HepG2 (cell line): ENCODE measurements at regions not wholly inside any gene's neighbourhood (a gene's known extent, or its start where the extent isn't known, plus 50 kb on each side); places are given as distances from the start of the nearest gene placed in this dataset.

Experiments used
- MBNL3 ChIP-seq: fragments of 250-450 bp; sonication (Bioruptor Pico); conservative IDR thresholded peaks from 2 replicates; pipeline ENCODE4 v1.8.0; 2022; ENCODE audit warnings: mild to moderate bottlenecking, inconsistent platforms
- SRSF1 ChIP-seq: fragments of 200-400 bp; formaldehyde crosslinking; optimal IDR thresholded peaks from 2 replicates; pipeline ENCODE3; 2017; ENCODE audit warnings: mild to moderate bottlenecking, low read depth, low read length, moderate library complexity
- TRIM24 ChIP-seq: sonication (generic); formaldehyde crosslinking; IDR thresholded peaks from 2 replicates; pipeline ENCODE4 v1.8.0; 2022; ENCODE audit warnings: mild to moderate bottlenecking, missing genetic modification reagents
- ZNF12 ChIP-seq: sonication (generic); formaldehyde crosslinking; IDR thresholded peaks from 2 replicates; pipeline ENCODE4 v1.5.0; 2020; ENCODE audit warnings: missing genetic modification reagents
- ZNF230 ChIP-seq: sonication (generic); formaldehyde crosslinking; IDR thresholded peaks from 2 replicates; pipeline ENCODE4 v1.4.0; 2020; ENCODE audit warnings: mild to moderate bottlenecking, missing genetic modification reagents
- ZNF564 ChIP-seq: sonication (generic); formaldehyde crosslinking; IDR thresholded peaks from 2 replicates; pipeline ENCODE4 v1.8.1; 2023; ENCODE audit warnings: mild to moderate bottlenecking, missing genetic modification reagents
- TF ChIP-seq, protein P1 (sequence below): sonication (generic); formaldehyde crosslinking; IDR thresholded peaks from 2 replicates; pipeline ENCODE4 v1.4.0; 2020; ENCODE audit warnings: mild to moderate bottlenecking, missing genetic modification reagents
- TF ChIP-seq, protein P2 (sequence below): sonication (generic); formaldehyde crosslinking; IDR thresholded peaks from 2 replicates; pipeline ENCODE4 v1.5.1; 2020; ENCODE audit warnings: mild to moderate bottlenecking, missing genetic modification reagents, moderate library complexity

DNA sequence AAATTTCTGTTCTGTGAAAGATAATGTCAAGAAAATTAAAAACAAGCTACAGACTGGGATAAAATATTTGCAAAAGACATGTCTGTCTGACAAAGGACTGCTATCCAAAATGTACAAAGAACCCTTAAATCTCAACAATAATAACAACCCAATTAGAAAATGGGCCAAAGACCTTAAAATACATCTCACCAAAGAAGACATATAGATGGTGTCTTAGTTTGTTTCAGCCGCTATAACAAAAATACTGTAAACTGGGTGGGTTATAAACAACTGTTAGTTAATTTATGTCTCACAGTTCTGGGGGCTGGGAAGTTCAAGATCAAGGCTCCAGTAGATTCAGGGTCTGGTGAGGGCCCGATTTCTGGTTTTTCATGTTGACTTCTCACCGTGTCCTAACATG, 106.2 kb upstream of the AGTR1 start (continued):
- TF ChIP-seq, protein P1, sequence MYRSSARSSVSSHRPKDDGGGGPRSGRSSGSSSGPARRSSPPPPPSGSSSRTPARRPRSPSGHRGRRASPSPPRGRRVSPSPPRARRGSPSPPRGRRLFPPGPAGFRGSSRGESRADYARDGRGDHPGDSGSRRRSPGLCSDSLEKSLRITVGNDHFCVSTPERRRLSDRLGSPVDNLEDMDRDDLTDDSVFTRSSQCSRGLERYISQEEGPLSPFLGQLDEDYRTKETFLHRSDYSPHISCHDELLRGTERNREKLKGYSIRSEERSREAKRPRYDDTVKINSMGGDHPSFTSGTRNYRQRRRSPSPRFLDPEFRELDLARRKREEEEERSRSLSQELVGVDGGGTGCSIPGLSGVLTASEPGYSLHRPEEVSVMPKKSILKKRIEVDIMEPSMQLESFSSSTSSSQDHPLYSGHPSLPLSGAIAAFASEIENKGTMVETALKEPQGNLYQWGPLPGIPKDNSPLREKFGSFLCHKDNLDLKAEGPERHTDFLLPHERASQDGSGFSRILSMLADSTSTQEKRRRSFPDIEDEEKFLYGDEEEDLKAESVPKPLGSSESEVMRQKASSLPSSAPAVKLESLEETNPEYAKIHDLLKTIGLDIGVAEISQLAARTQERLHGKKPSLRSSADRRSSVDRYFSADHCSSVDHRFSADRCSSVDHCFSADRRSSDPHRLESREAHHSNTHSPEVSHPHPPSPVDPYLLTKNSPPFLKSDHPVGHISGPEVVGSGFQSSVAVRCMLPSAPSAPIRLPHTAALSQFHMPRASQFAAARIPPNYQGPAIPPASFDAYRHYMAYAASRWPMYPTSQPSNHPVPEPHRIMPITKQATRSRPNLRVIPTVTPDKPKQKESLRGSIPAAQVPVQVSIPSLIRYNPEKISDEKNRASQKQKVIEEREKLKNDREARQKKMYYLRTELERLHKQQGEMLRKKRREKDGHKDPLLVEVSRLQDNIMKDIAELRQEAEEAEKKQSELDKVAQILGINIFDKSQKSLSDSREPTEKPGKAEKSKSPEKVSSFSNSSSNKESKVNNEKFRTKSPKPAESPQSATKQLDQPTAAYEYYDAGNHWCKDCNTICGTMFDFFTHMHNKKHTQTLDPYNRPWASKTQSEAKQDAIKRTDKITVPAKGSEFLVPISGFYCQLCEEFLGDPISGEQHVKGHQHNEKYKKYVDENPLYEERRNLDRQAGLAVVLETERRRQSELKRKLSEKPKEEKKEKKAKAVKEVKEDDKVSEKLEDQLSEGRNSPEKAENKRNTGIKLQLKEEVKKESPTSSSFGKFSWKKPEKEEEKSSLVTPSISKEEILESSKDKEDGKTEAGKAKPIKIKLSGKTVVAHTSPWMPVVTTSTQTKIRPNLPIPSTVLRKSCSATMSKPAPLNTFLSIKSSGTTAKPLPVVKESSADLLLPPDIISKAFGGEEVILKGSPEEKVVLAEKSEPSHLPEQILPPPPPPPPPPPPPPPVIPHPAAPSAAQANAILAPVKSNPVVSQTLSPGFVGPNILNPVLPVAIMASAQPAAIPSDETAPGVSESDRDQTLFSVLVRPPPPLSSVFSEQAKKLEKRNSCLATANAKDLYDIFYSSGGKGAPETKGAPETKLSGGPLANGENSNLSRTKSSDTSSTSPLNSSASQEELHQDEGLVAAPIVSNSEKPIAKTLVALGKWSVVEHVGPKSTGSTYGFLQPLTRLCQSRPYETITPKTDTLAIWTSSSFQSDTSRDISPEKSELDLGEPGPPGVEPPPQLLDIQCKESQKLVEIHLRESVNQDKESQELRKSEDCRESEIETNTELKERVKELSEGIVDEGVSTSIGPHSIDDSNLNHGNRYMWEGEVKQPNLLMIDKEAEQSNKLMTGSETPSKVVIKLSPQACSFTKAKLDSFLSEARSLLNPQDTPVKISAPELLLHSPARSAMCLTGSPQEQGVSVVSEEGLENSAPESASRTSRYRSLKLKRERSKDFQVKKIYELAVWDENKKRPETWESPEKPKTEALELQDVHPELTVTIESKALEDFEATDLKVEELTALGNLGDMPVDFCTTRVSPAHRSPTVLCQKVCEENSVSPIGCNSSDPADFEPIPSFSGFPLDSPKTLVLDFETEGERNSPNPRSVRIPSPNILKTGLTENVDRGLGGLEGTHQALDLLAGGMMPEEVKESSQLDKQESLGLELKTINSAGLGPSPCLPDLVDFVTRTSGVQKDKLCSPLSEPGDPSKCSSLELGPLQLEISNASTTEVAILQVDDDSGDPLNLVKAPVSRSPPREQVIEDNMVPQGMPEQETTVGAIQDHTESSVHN: no peak
- TF ChIP-seq ZNF230 (CRISPR knock-in tag) (no peak), ZNF12 (CRISPR knock-in tag) (peak; percentile 91), MBNL3 (CRISPR knock-in tag) (no peak), SRSF1 (no peak), ZNF564 (CRISPR knock-in tag) (peak; percentile 81; the same call in 1 of the 2 replicates), TRIM24 (CRISPR knock-in tag) (no peak)
- TF ChIP-seq, protein P2, sequence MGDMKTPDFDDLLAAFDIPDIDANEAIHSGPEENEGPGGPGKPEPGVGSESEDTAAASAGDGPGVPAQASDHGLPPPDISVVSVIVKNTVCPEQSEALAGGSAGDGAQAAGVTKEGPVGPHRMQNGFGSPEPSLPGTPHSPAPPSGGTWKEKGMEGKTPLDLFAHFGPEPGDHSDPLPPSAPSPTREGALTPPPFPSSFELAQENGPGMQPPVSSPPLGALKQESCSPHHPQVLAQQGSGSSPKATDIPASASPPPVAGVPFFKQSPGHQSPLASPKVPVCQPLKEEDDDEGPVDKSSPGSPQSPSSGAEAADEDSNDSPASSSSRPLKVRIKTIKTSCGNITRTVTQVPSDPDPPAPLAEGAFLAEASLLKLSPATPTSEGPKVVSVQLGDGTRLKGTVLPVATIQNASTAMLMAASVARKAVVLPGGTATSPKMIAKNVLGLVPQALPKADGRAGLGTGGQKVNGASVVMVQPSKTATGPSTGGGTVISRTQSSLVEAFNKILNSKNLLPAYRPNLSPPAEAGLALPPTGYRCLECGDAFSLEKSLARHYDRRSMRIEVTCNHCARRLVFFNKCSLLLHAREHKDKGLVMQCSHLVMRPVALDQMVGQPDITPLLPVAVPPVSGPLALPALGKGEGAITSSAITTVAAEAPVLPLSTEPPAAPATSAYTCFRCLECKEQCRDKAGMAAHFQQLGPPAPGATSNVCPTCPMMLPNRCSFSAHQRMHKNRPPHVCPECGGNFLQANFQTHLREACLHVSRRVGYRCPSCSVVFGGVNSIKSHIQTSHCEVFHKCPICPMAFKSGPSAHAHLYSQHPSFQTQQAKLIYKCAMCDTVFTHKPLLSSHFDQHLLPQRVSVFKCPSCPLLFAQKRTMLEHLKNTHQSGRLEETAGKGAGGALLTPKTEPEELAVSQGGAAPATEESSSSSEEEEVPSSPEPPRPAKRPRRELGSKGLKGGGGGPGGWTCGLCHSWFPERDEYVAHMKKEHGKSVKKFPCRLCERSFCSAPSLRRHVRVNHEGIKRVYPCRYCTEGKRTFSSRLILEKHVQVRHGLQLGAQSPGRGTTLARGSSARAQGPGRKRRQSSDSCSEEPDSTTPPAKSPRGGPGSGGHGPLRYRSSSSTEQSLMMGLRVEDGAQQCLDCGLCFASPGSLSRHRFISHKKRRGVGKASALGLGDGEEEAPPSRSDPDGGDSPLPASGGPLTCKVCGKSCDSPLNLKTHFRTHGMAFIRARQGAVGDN (CRISPR knock-in tag): no peak
